GM23338 (cell line): ENCODE measurements at regions not wholly inside any gene's neighbourhood (a gene's known extent, or its start where the extent isn't known, plus 50 kb on each side); places are given as distances from the start of the nearest gene placed in this dataset.

Experiments used
- ATAC-seq: fragments of 200-7000 bp; cut with Tn5 transposase; 3 replicates; pipeline ENCODE4 v1.9.1; 2020
- DNase-seq: peaks from one replicate; pipeline ENCODE4 v3.0.0-alpha.2; 2015; ENCODE audit warnings: low spot score
- H2AFZ ChIP-seq: fragments of 200-600 bp; sonication (generic); 2 replicates; pipeline ENCODE4 v1.8.0; 2016; ENCODE audit warnings: antibody characterized with exemption, mild to moderate bottlenecking, moderate library complexity
- H3F3A ChIP-seq: fragments of 200-600 bp; sonication (generic); replicated peaks from 2 replicates; pipeline ENCODE4 v1.8.0; 2017; ENCODE audit warnings: antibody characterized with exemption, mixed run types, low read depth
- H3K27ac ChIP-seq: fragments of 200-600 bp; sonication (generic); 2 replicates; pipeline ENCODE4 v1.6.1; 2016; ENCODE audit warnings: low read depth
- H3K27me3 ChIP-seq: fragments of 200-600 bp; sonication (generic); 2 replicates; pipeline ENCODE4 v1.8.0; 2016; ENCODE audit warnings: mild to moderate bottlenecking, mixed run types, moderate library complexity; ENCODE audit not compliant: insufficient read depth
- H3K36me3 ChIP-seq: fragments of 200-600 bp; sonication (generic); 2 replicates; pipeline ENCODE4 v1.8.0; 2016; ENCODE audit warnings: mild to moderate bottlenecking; ENCODE audit not compliant: insufficient read depth
- H3K4me1 ChIP-seq: fragments of 200-600 bp; sonication (generic); 2 replicates; pipeline ENCODE4 v1.8.0; 2016; ENCODE audit warnings: mild to moderate bottlenecking, moderate library complexity; ENCODE audit not compliant: insufficient read depth
- H3K4me2 ChIP-seq: fragments of 200-600 bp; sonication (generic); 2 replicates; pipeline ENCODE4 v1.7.1; 2017; ENCODE audit warnings: mixed run types
- H3K4me3 ChIP-seq: fragments of 200-600 bp; sonication (generic); 2 replicates; pipeline ENCODE4 v1.6.1; 2016; ENCODE audit warnings: mixed run types
- H3K79me2 ChIP-seq: fragments of 200-600 bp; sonication (generic); replicated peaks from 2 replicates; pipeline ENCODE4 v1.8.0; 2017; ENCODE audit warnings: mild to moderate bottlenecking; ENCODE audit not compliant: insufficient read depth
- H3K9me2 ChIP-seq: fragments of 200-600 bp; sonication (generic); 2 replicates; pipeline ENCODE4 v1.8.0; 2017; ENCODE audit not compliant: insufficient read depth
- H4K20me1 ChIP-seq: fragments of 200-600 bp; sonication (generic); replicated peaks from 2 replicates; pipeline ENCODE4 v1.8.0; 2017; ENCODE audit warnings: mild to moderate bottlenecking; ENCODE audit not compliant: insufficient read depth
- H3K27ac Mint-ChIP-seq: 2 replicates; pipeline ENCODE4 v1.8.0; 2020; ENCODE audit warnings: inconsistent platforms, mild to moderate bottlenecking, moderate library complexity, mixed read lengths
- H3K27me3 Mint-ChIP-seq: 3 replicates; pipeline ENCODE4 v1.8.0; 2022; ENCODE audit warnings: low read depth, mild to moderate bottlenecking, moderate library complexity, mixed read lengths, inconsistent platforms; ENCODE audit not compliant: insufficient read depth, poor library complexity
- H3K36me3 Mint-ChIP-seq: 3 replicates; pipeline ENCODE4 v1.8.0; 2021; ENCODE audit warnings: low read depth, mild to moderate bottlenecking, inconsistent platforms, moderate library complexity, mixed read lengths
- H3K4me1 Mint-ChIP-seq: 3 replicates; pipeline ENCODE4 v1.8.0; 2020; ENCODE audit warnings: mild to moderate bottlenecking, inconsistent platforms, mixed read lengths
- H3K4me3 Mint-ChIP-seq: 3 replicates; pipeline ENCODE4 v1.8.0; 2021; ENCODE audit warnings: moderate library complexity, mild to moderate bottlenecking, inconsistent platforms, mixed read lengths
- H3K9me3 Mint-ChIP-seq: 3 replicates; pipeline ENCODE4 v1.8.0; 2020; ENCODE audit warnings: moderate library complexity, mild to moderate bottlenecking, inconsistent platforms, mixed read lengths
- CREB1 ChIP-seq: fragments of 250-450 bp; sonication (Bioruptor Pico); IDR thresholded peaks from 2 replicates; pipeline ENCODE4 v1.5.0; 2020; ENCODE audit warnings: low read depth, mild to moderate bottlenecking, moderate library complexity
- ETS1 ChIP-seq: IDR thresholded peaks from 2 replicates; pipeline ENCODE4 v1.6.1; 2016; ENCODE audit warnings: antibody characterized with exemption
- EZH2 ChIP-seq: fragments of 200-600 bp; sonication (generic); IDR thresholded peaks from one replicate; pipeline ENCODE4 v1.8.0; 2017; ENCODE audit warnings: antibody characterized with exemption, mild to moderate bottlenecking, low read depth; ENCODE audit not compliant: unreplicated experiment
- JUNB ChIP-seq: IDR thresholded peaks from one replicate; pipeline ENCODE4 v1.6.1; 2016; ENCODE audit warnings: antibody characterized with exemption; ENCODE audit not compliant: unreplicated experiment
- NANOG ChIP-seq: IDR thresholded peaks from 2 replicates; pipeline ENCODE4 v1.6.1; 2016; ENCODE audit warnings: antibody characterized with exemption, borderline replicate concordance
- POLR2AphosphoS5 ChIP-seq: IDR thresholded peaks from 2 replicates; pipeline ENCODE4 v1.6.1; 2016; ENCODE audit warnings: antibody characterized with exemption, low read depth
- REST ChIP-seq: IDR thresholded peaks from one replicate; pipeline ENCODE4 v1.6.1; 2018; ENCODE audit warnings: antibody characterized with exemption; ENCODE audit not compliant: unreplicated experiment
- STAT1 ChIP-seq: IDR thresholded peaks from one replicate; pipeline ENCODE4 v1.6.1; 2016; ENCODE audit warnings: antibody characterized with exemption; ENCODE audit not compliant: unreplicated experiment
- ZNF114 ChIP-seq: fragments of 250-450 bp; sonication (Bioruptor Pico); IDR thresholded peaks from 2 replicates; pipeline ENCODE4 v1.5.0; 2020; ENCODE audit warnings: mild to moderate bottlenecking, moderate library complexity
- ZNF331 ChIP-seq: fragments of 250-450 bp; sonication (Bioruptor Pico); IDR thresholded peaks from 2 replicates; pipeline ENCODE4 v1.5.0; 2020; ENCODE audit warnings: low read depth, mild to moderate bottlenecking, moderate library complexity
- ZNF462 ChIP-seq: fragments of 250-450 bp; sonication (Bioruptor Pico); IDR thresholded peaks from 2 replicates; pipeline ENCODE4 v1.5.0; 2020; ENCODE audit warnings: mild to moderate bottlenecking, moderate library complexity

- TF ChIP-seq REST: no peak
Measured at GRCh38 chr2:177064422-177064821, 148.2 kb upstream of the HNRNPA3 start (continued).

- Mint-ChIP-seq H3K27me3 (no peaks in the 10 kb centered on the region), H3K9me3 (no peaks in the 10 kb centered on the region), H3K4me3 (no peak overlapping the region), H3K27ac (no peak overlapping the region), H3K4me1 (no peaks in the 10 kb centered on the region), H3K36me3 (no peaks in the 10 kb centered on the region)
- DNase-seq: no peak
- H3F3A ChIP-seq: no peaks in the 10 kb centered on the region
- ATAC-seq: no peak
- H2AFZ ChIP-seq: no peak overlapping the region
- no peaks in the 10 kb centered on the region for H3K79me2 ChIP-seq
- peaks cover 4% of the 10 kb centered on the region; the same call in 1 of the 2 replicates for H3K9me2 ChIP-seq
- no peaks in the 10 kb centered on the region for H4K20me1 ChIP-seq
- no peaks in the 10 kb centered on the region for H3K36me3 ChIP-seq
- H3K27ac ChIP-seq: no peak overlapping the region
- H3K4me3 ChIP-seq: no peak overlapping the region
- no peaks in the 10 kb centered on the region for H3K4me1 ChIP-seq
- H3K4me2 ChIP-seq: no peak overlapping the region
- no peaks in the 10 kb centered on the region for H3K27me3 ChIP-seq
- TF ChIP-seq POLR2AphosphoS5: no peak
- TF ChIP-seq ZNF114 (CRISPR knock-in tag): no peak
- TF ChIP-seq JUNB: no peak
- no peak for TF ChIP-seq CREB1 (CRISPR knock-in tag)
- TF ChIP-seq STAT1: no peak
- TF ChIP-seq REST: no peak
- no peak for TF ChIP-seq ETS1
- TF ChIP-seq ZNF462 (CRISPR knock-in tag): no peak
- TF ChIP-seq ZNF331 (CRISPR knock-in tag): no peak
- no peak for TF ChIP-seq NANOG
- no peak for TF ChIP-seq EZH2
Measured at GRCh38 chr2:177068967-177069366, 143.6 kb upstream of the HNRNPA3 start.
